ENCODE measurements at regions not wholly inside any gene's neighbourhood (a gene's known extent, or its start where the extent isn't known, plus 50 kb on each side); places are given as distances from the start of the nearest gene placed in this dataset.

- no peak for DNase-seq (ENCODE audit: low spot score)
These were observed 720.2 kb downstream of the LTN1 start for GRCh38 chr21:28272272-28272992.

- DNase-seq (ENCODE audit: low spot score): no peak
These were observed 723.5 kb downstream of the LTN1 start for GRCh38 chr21:28269173-28269572.

- DNase-seq (ENCODE audit: low spot score): no peak
These were observed 724.0 kb downstream of the LTN1 start for GRCh38 chr21:28268685-28269084.

GRCh38 chr21:28267449-28267848, 725.2 kb downstream of the LTN1 start:
- no peak for DNase-seq (ENCODE audit: low spot score)

GRCh38 chr21:28266061-28266460, 726.6 kb downstream of the LTN1 start:
- no peak for DNase-seq (ENCODE audit: low spot score)

- DNase-seq (ENCODE audit: low spot score): no peak
These were observed 728.7 kb downstream of the LTN1 start for GRCh38 chr21:28263974-28264373.

- DNase-seq (ENCODE audit: low spot score): no peak
These were observed 731.4 kb downstream of the LTN1 start for GRCh38 chr21:28261298-28261697.

- DNase-seq (ENCODE audit: low spot score): no peak
These were observed 735.4 kb downstream of the LTN1 start for GRCh38 chr21:28257276-28257675.

GRCh38 chr21:28256837-28257236, 735.8 kb downstream of the LTN1 start:
- no peak for DNase-seq (ENCODE audit: low spot score)

GRCh38 chr21:28256420-28256831, 736.3 kb downstream of the LTN1 start:
- DNase-seq (ENCODE audit: low spot score): no peak

- DNase-seq (ENCODE audit: low spot score): no peak
These were observed 738.7 kb downstream of the LTN1 start for GRCh38 chr21:28253961-28254360.

GRCh38 chr21:28253338-28253737, 739.3 kb downstream of the LTN1 start:
- no peak for DNase-seq (ENCODE audit: low spot score)

- no peak for DNase-seq (ENCODE audit: low spot score)
These were observed 739.7 kb downstream of the LTN1 start for GRCh38 chr21:28252928-28253327.

- no peak for DNase-seq (ENCODE audit: low spot score)
These were observed 741.7 kb downstream of the LTN1 start for GRCh38 chr21:28250946-28251345.

- no peak for DNase-seq (ENCODE audit: low spot score)
These were observed 745.1 kb downstream of the LTN1 start for GRCh38 chr21:28247454-28248020.

- DNase-seq (ENCODE audit: low spot score): no peak
These were observed 752.1 kb downstream of the LTN1 start for GRCh38 chr21:28240586-28240985.

GRCh38 chr21:28239340-28239739, 753.3 kb downstream of the LTN1 start:
- DNase-seq (ENCODE audit: low spot score): no peak

- no peak for DNase-seq (ENCODE audit: low spot score)
These were observed 755.0 kb downstream of the LTN1 start for GRCh38 chr21:28237661-28238060.

GRCh38 chr21:28235169-28235895, 757.3 kb downstream of the LTN1 start:
- no peak for DNase-seq (ENCODE audit: low spot score)

- no peak for DNase-seq (ENCODE audit: low spot score)
These were observed 758.4 kb downstream of the LTN1 start for GRCh38 chr21:28234326-28234725.

- DNase-seq (ENCODE audit: low spot score): no peak
These were observed 759.0 kb downstream of the LTN1 start for GRCh38 chr21:28233536-28234220.

- DNase-seq (ENCODE audit: low spot score): no peak
These were observed 762.1 kb downstream of the LTN1 start for GRCh38 chr21:28230559-28230958.

GRCh38 chr21:28229814-28230213, 762.9 kb downstream of the LTN1 start:
- DNase-seq (ENCODE audit: low spot score): no peak
